ENCODE measurements at regions not wholly inside any gene's neighbourhood (a gene's known extent, or its start where the extent isn't known, plus 50 kb on each side); places are given as distances from the start of the nearest gene placed in this dataset.
"Not testable (repeated sequence)": the region's sequence is repeated elsewhere in the genome, so short reads cannot be mapped to it uniquely, and the experiment has no call there.

- TF ChIP-seq POLR2A (IDR thresholded peaks at IDR 0.05; ENCODE audit: low read length) (no peak), GATA1 (IDR thresholded peaks at IDR 0.05; ENCODE audit: low read depth, low read length) (no peak)
- no peak for DNase-seq
Observed at GRCh38 chrX:143935601-143936000, 51.7 kb downstream of the UBE2NL start.

- no peak for DNase-seq
- TF ChIP-seq POLR2A (IDR thresholded peaks at IDR 0.05; ENCODE audit: low read length) (no peak), GATA1 (IDR thresholded peaks at IDR 0.05; ENCODE audit: low read depth, low read length) (no peak)
Observed at GRCh38 chrX:143940119-143940518, 56.2 kb downstream of the UBE2NL start.

GRCh38 chrX:143945171-143945570, 61.3 kb downstream of the UBE2NL start:
- DNase-seq, result no peak
- TF ChIP-seq POLR2A (IDR thresholded peaks at IDR 0.05; ENCODE audit: low read length), result no peak
- TF ChIP-seq GATA1 (IDR thresholded peaks at IDR 0.05; ENCODE audit: low read depth, low read length), result no peak

GRCh38 chrX:143964549-143964948, 80.7 kb downstream of the UBE2NL start:
- no peak for TF ChIP-seq GATA1 (IDR thresholded peaks at IDR 0.05; ENCODE audit: low read depth, low read length)
- TF ChIP-seq POLR2A (IDR thresholded peaks at IDR 0.05; ENCODE audit: low read length), result no peak
- DNase-seq, result no peak

GRCh38 chrX:143988356-143988755, 104.5 kb downstream of the UBE2NL start:
- no peak for DNase-seq
- TF ChIP-seq POLR2A (IDR thresholded peaks at IDR 0.05; ENCODE audit: low read length) (no peak), GATA1 (IDR thresholded peaks at IDR 0.05; ENCODE audit: low read depth, low read length) (no peak)

GRCh38 chrX:143994206-143994605, 110.3 kb downstream of the UBE2NL start:
- TF ChIP-seq GATA1 (IDR thresholded peaks at IDR 0.05; ENCODE audit: low read depth, low read length), result no peak
- TF ChIP-seq POLR2A (IDR thresholded peaks at IDR 0.05; ENCODE audit: low read length), result no peak
- no peak for DNase-seq

- no peak for TF ChIP-seq GATA1 (IDR thresholded peaks at IDR 0.05; ENCODE audit: low read depth, low read length)
- no peak for TF ChIP-seq POLR2A (IDR thresholded peaks at IDR 0.05; ENCODE audit: low read length)
- no peak for DNase-seq
Observed at GRCh38 chrX:143998261-143998660, 114.4 kb downstream of the UBE2NL start.

- TF ChIP-seq GATA1 (IDR thresholded peaks at IDR 0.05; ENCODE audit: low read depth, low read length) (no peak), POLR2A (IDR thresholded peaks at IDR 0.05; ENCODE audit: low read length) (no peak)
- no peak for DNase-seq
Observed at GRCh38 chrX:144006811-144007210, 122.9 kb downstream of the UBE2NL start.

- no peak for DNase-seq
- no peak for TF ChIP-seq POLR2A (IDR thresholded peaks at IDR 0.05; ENCODE audit: low read length)
- TF ChIP-seq GATA1 (IDR thresholded peaks at IDR 0.05; ENCODE audit: low read depth, low read length), result no peak
Observed at GRCh38 chrX:144040793-144041192, 156.9 kb downstream of the UBE2NL start.

GRCh38 chrX:144042271-144042670, 158.4 kb downstream of the UBE2NL start:
- TF ChIP-seq POLR2A (IDR thresholded peaks at IDR 0.05; ENCODE audit: low read length), result no peak
- no peak for DNase-seq

- TF ChIP-seq GATA1 (IDR thresholded peaks at IDR 0.05; ENCODE audit: low read depth, low read length) (no peak), POLR2A (IDR thresholded peaks at IDR 0.05; ENCODE audit: low read length) (no peak)
Observed at GRCh38 chrX:144075432-144075831, 191.6 kb downstream of the UBE2NL start.

GRCh38 chrX:144082237-144082636, 198.4 kb downstream of the UBE2NL start:
- not testable (repeated sequence) for DNase-seq

More at GRCh38 chrX:144075432-144075831, 191.6 kb downstream of the UBE2NL start:
- DNase-seq, result no peak

- DNase-seq, result not testable (repeated sequence)
Observed at GRCh38 chrX:144089674-144090073, 205.8 kb downstream of the UBE2NL start.

GRCh38 chrX:144092116-144092515, 208.2 kb downstream of the UBE2NL start:
- DNase-seq, result not testable (repeated sequence)

GRCh38 chrX:144119490-144119889, 235.6 kb downstream of the UBE2NL start:
- not testable (repeated sequence) for DNase-seq

GRCh38 chrX:144121566-144121965, 237.7 kb downstream of the UBE2NL start:
- DNase-seq, result not testable (repeated sequence)

GRCh38 chrX:144127570-144128169, 243.8 kb downstream of the UBE2NL start:
- DNase-seq, result not testable (repeated sequence)

- DNase-seq, result not testable (repeated sequence)
Observed at GRCh38 chrX:144129511-144129910, 245.6 kb downstream of the UBE2NL start.

- not testable (repeated sequence) for DNase-seq
Observed at GRCh38 chrX:144130507-144130906, 246.6 kb downstream of the UBE2NL start.

GRCh38 chrX:144131080-144131479, 247.2 kb downstream of the UBE2NL start:
- not testable (repeated sequence) for DNase-seq

- not testable (repeated sequence) for DNase-seq
Observed at GRCh38 chrX:144134448-144135119, 250.7 kb downstream of the UBE2NL start.

- not testable (repeated sequence) for DNase-seq
Observed at GRCh38 chrX:144154474-144154873, 270.6 kb downstream of the UBE2NL start.
